Ectodermal cell (in vitro differentiated cells): ENCODE measurements at regions not wholly inside any gene's neighbourhood (a gene's known extent, or its start where the extent isn't known, plus 50 kb on each side); places are given as distances from the start of the nearest gene placed in this dataset.
"Not testable (repeated sequence)": the region's sequence is repeated elsewhere in the genome, so short reads cannot be mapped to it uniquely, and the experiment has no call there.

Experiments
- H3K27ac ChIP-seq: 2 replicates; pipeline ENCODE4 v1.7.0; 2013; ENCODE audit warnings: mild to moderate bottlenecking, low read depth, low read length; ENCODE audit not compliant: insufficient read depth, poor library complexity, severe bottlenecking
- H3K27me3 ChIP-seq: 2 replicates; pipeline ENCODE4 v1.7.0; 2013; ENCODE audit warnings: mild to moderate bottlenecking, low read length; ENCODE audit not compliant: insufficient read depth, control insufficient read depth, poor library complexity, severe bottlenecking
- H3K36me3 ChIP-seq: one replicate; pipeline ENCODE4 v1.7.0; 2013; ENCODE audit warnings: low read length; ENCODE audit not compliant: control insufficient read depth, insufficient read depth
- H3K4me1 ChIP-seq: one replicate; pipeline ENCODE4 v1.7.0; 2013; ENCODE audit warnings: low read length; ENCODE audit not compliant: control insufficient read depth, insufficient read depth
- H3K4me3 ChIP-seq: 2 replicates; pipeline ENCODE4 v1.7.0; 2013; ENCODE audit warnings: low read depth, low read length, control low read depth; ENCODE audit not compliant: insufficient read depth
- H3K9me3 ChIP-seq: 2 replicates; pipeline ENCODE4 v1.7.0; 2013; ENCODE audit warnings: mild to moderate bottlenecking, low read length, moderate library complexity; ENCODE audit not compliant: control insufficient read depth
- WGBS, 2 experiments: methylation state at CpG; one replicate each; pipeline ENCODE4 v1.1.7; 2013; ENCODE audit warnings: missing lambda C conversion rate in 2 of 2; 5-methylcytosine and 5-hydroxymethylcytosine counted together

DNA sequence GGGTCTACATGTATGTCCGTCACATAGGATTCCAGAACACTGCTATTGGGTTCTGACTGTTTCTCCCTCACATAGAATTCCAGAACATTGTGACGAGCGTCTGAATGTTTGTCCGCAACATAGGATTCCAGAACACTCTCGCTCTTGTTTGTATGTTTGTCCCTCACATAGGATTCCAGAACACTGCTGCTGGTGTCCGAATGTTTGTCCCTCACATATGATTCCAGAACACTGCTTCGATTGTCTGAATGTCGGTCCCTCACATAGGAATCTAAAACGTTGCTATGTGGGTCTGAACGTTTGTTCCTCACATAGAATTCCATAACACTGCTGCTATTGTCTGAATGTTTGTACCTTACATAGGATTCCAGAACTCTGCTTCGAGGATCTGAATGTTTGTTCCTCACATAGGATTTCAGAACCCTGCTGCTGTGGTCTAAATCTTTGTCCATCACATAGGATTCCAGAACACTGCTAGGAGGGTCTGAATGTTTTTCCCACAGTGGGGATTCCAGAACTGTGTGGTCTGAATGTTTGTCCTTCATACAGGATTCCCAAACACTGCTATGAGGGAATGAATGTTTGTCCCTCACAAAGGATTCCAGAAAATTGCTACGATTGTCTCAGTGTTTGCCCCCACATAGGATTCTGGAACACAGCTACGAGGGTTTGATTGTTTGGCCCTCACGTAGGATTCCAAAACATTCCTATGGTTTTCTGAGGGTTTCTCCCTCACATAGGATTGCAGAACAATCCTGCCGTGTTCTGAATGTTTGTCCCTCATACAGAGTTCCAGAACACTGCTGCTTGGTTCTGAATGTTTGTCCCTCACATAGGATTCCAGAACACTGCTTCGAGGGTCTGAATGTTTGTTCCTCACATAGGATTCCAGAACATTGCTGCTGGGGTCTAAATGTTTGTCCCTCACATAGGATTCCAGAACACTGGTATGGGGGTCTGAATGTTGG is 220.5 kb downstream of the FOXD4L6 start:
- H3K4me3 ChIP-seq: no peak overlapping the region
- H3K4me1 ChIP-seq: no peaks in the 10 kb centered on the region
- peaks cover 40% of the 10 kb centered on the region for H3K9me3 ChIP-seq
- no peak overlapping the region for H3K27ac ChIP-seq
- H3K27me3 ChIP-seq: no peaks in the 10 kb centered on the region
- no peaks in the 10 kb centered on the region for H3K36me3 ChIP-seq
- WGBS, 2 experiments: 74 to 76% methylated on average over 15 of the region's 16 CpGs

DNA sequence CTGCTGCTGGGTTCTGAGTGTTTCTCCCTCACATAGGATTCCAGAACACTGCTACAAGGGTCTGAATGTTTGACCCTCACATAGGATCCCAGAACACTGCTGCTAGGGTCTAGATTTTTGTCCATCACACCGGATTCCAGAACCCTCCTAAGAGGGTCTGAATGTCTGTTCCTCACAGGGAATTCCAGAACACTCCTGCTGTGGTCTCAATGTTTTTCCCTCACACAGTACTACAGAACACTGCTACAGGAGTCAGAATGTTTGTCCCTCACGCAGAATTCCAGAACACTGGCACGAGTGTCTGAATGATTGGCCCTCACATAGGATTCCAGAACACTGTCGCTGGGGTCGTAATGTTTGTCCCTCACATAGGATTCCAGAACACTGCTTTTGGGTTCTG is 221.6 kb downstream of the FOXD4L6 start:
- WGBS, 2 experiments: 74 to 75% methylated on average over 5 of the region's 5 CpGs
- H3K27ac ChIP-seq, H3K4me1 ChIP-seq, H3K27me3 ChIP-seq, H3K36me3 ChIP-seq, H3K4me3 ChIP-seq: not testable (repeated sequence)
- H3K9me3 ChIP-seq: peaks cover 31% of the 10 kb centered on the region

DNA sequence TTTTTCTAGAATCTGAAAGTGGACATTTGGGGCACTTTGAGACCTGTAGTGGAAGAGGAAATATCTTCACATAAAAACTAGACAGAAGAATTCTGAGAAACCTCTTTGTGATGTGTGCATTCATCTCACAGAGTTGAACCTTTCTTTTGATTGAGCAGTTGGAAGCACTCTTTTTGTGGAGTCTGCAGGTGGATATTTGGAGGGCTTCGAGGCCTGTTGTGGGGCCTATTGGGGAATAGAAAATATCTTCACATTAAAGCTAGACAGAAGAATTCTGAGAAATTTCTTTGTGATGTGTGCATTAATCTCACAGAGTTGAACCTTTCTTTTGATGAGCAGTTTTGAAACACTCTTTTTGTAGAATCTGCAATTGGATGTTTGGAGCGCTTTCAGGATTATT is 236.2 kb downstream of the FOXD4L6 start:
- not testable (repeated sequence) for H3K9me3 ChIP-seq, H3K4me1 ChIP-seq, H3K36me3 ChIP-seq, H3K27me3 ChIP-seq, H3K27ac ChIP-seq, H3K4me3 ChIP-seq
- 68 to 81% methylated on average over 2 of the region's 2 CpGs for WGBS, 2 experiments

DNA sequence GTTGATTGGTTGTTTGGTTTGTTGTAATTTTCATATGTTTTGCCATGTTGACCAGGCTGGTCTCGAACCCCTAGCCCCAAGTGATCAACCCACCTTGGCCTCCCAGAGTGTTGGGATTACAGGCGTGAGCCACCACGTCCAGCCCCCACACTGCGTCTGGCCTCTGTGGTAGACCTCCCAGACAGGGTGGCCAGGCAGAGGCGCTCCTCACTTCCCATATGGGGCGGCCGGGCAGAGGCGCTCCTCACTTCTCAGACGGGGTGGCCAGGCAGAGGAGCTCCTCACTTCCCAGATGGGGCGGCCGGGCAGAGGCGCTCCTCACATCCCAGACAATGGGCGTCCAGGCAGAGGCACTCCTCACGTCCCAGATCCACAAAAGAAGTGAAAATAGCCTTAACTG is 242.6 kb downstream of the FOXD4L6 start:
- H3K27ac ChIP-seq, H3K9me3 ChIP-seq, H3K4me1 ChIP-seq, H3K36me3 ChIP-seq, H3K4me3 ChIP-seq, H3K27me3 ChIP-seq: not testable (repeated sequence)
- WGBS, 2 experiments: 87% methylated on average over 14 of the region's 14 CpGs

DNA sequence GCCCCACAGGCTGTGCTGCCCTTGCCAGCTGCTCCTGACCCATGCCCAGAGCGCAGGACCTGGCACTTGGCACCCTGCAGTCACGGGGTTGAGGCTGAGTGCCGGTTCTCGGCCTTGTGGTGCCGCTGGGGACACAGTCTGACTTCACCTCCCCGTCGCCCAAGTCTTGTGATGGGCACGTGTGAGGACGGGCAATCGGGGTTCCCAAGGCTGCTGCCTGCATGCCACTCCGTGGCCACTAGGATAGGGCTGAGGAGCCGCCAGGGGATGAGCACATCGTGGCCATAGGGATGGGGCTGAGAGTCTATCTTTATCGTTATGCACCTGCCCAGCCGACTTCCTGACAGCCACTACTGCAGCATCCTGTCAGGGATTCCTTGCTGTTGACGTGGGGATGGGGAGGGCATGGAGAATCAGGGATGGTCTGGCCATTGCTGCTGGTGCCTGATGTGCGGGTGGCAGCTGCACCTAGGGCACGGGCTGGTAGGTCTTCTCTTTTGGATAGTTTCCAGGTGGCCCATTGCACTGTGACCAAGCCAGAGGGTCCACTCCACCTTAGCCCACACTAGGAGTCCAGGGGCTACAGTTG is 243.5 kb downstream of the FOXD4L6 start:
- not testable (repeated sequence) for H3K4me1 ChIP-seq, H3K36me3 ChIP-seq, H3K27ac ChIP-seq, H3K27me3 ChIP-seq, H3K4me3 ChIP-seq
- WGBS, 2 experiments: 83% methylated on average over 18 of the region's 18 CpGs
- H3K9me3 ChIP-seq: peaks cover 14% of the 10 kb centered on the region

DNA sequence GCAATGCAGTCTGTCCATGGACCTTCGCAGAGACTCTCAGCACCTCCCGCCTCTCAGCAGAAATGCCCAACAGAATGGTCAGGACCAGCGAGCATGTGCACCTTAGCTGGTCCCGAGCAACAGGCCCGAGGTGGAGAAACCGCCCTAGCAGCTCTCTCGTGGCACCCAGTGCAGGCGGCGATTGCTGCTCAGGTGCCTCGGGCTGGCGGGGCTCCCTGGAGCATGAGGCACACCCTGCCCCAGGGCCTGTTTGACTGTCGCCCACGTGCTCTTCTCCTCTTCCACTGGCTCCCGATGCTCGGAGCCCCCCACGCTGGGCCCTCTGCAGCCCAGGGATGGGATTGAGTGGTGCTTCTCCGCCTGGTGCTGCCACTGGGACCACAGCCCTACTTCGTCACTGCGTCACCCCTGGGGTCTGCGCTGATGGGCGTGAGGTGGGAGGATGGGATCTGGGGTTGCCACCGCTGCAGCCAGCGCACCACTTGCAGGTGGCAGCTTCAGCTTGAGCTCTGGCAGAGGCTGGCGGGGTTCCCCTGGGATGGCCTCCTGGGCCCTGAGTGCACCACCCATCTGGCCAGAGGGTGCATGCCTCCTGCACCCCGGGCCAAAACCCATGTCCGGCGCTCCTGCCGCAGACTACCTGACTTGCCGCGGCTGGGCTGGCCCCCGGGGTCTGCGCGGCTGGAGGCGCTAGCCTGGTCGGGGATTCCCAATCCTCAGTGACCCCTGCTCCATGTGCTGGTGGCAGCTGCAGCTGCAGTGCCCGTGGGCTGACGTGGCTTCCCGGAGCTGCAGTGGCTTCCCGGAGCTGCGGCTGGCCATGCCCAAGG is 244.2 kb downstream of the FOXD4L6 start:
- Histone ChIP-seq H3K9me3 (peaks cover 14% of the 10 kb centered on the region), H3K27me3 (no peaks in the 10 kb centered on the region), H3K27ac (no peak overlapping the region), H3K4me1 (no peaks in the 10 kb centered on the region), H3K4me3 (no peak overlapping the region), H3K36me3 (no peaks in the 10 kb centered on the region)
- 90 to 91% methylated on average over 40 of the region's 40 CpGs for WGBS, 2 experiments

DNA sequence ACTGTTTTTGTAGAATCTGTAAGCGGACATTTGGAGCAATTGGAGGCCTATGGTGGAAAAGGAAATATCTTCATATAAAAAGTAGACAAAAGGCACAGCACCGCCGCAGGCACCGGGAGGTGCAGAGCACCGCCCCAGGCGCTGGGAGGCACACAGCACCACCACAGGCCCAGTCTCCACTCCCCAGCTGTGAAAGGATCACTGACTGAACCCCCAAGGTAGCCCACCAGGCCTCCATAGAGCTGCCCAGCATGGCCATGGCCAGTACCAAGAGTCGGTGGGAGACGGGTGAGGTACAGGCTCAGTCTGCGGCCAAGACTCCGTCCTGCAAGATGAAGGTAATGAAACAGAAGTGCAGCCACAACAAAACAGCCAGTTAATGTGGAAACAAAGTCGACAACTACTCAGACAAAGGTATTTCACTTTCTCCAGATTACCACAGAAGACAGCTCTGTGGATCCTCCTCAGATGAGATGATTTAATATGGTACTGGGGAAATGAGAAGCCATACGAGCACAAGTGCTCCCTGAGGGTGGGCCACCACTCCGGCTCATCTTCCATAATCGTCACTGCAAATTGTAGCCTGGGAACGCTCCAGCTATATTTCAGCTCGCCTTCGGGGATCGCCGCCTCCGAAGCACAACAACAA is 244.9 kb downstream of the FOXD4L6 start:
- not testable (repeated sequence) for H3K27ac ChIP-seq, H3K27me3 ChIP-seq, H3K4me1 ChIP-seq, H3K36me3 ChIP-seq, H3K4me3 ChIP-seq
- WGBS, 2 experiments: 90% methylated on average over 20 of the region's 20 CpGs
- peaks cover 14% of the 10 kb centered on the region for H3K9me3 ChIP-seq

DNA sequence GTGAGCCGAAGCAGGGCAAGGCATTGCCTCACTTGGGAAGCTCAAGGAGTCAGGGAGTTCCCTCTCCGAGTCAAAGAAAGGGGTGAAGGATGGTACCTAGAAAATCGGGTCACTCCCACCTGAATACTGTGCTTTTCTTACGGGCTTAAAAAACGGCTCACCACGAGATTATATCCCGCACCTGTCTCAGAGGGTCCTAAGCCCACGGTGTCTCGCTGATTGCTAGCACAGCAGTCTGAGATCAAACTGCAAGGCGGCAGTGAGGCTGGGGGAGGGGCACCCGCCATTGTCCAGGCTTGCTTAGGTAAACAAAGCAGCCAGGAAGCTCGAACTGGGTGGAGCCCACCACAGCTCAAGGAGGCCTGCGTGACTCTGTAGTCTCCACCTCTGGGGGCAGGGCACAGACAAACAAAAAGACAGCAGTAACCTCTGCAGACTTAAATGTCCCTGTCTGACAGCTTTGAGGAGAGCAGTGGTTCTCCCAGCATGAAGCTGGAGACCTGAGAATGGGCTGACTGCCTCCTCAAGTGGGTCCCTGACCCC is 254.7 kb downstream of the FOXD4L6 start:
- H3K9me3 ChIP-seq, H3K4me1 ChIP-seq, H3K4me3 ChIP-seq, H3K27ac ChIP-seq, H3K36me3 ChIP-seq, H3K27me3 ChIP-seq: not testable (repeated sequence)
- 70 to 73% methylated on average over 13 of the region's 13 CpGs for WGBS, 2 experiments

DNA sequence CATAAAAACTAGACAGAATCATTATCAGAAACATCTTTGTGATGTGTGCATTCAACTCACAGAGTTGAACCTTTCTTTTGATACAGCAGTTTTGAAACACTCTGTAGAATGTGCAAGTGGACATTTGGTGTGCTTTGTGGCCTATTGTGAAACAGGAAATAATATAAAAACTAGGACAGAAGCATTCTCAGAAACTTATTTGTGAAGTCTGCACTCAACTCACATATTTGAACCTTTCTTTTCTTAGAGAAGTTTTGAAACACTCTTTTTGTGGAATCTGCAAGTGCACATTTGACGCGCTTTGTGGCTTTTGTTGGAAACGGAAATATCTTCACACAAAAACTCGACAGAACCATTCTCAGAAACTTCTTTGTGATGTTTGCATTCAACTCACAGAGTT is 260.0 kb downstream of the FOXD4L6 start:
- H3K27ac ChIP-seq, H3K4me3 ChIP-seq, H3K36me3 ChIP-seq, H3K9me3 ChIP-seq, H3K4me1 ChIP-seq, H3K27me3 ChIP-seq: not testable (repeated sequence)
- WGBS, 2 experiments: 85 to 86% methylated on average over 4 of the region's 4 CpGs
